Neural progenitor cell (in vitro differentiated cells): ENCODE measurements at regions not wholly inside any gene's neighbourhood (a gene's known extent, or its start where the extent isn't known, plus 50 kb on each side); places are given as distances from the start of the nearest gene placed in this dataset.

ENCODE experiments used
- CTCF ChIP-seq: fragments of 200-600 bp; sonication (generic); IDR thresholded peaks from 2 replicates; pipeline ENCODE4 v1.5.1; 2017; ENCODE audit warnings: antibody characterized with exemption, mild to moderate bottlenecking
- EZH2 ChIP-seq: fragments of 200-600 bp; sonication (generic); IDR thresholded peaks from 2 replicates; pipeline ENCODE4 v1.6.1; 2017; ENCODE audit warnings: antibody characterized with exemption, mild to moderate bottlenecking, moderate library complexity
- EZH2phosphoT487 ChIP-seq: fragments of 200-600 bp; sonication (generic); IDR thresholded peaks from 2 replicates; pipeline ENCODE4 v1.6.1; 2017; ENCODE audit warnings: antibody characterized with exemption

GRCh38 chr2:226637383-226637782 lies 162.2 kb downstream of the IRS1 start:
- TF ChIP-seq CTCF (no peak), EZH2 (no peak), EZH2phosphoT487 (no peak)
